Neuronal stem cell (in vitro differentiated cells): ENCODE measurements at regions not wholly inside any gene's neighbourhood (a gene's known extent, or its start where the extent isn't known, plus 50 kb on each side); places are given as distances from the start of the nearest gene placed in this dataset.

Experiments used
- DNase-seq: peaks from one replicate; pipeline ENCODE4 v3.0.0-alpha.2; 2013; ENCODE audit warnings: low spot score
- H2AFZ ChIP-seq: one replicate; pipeline ENCODE4 v1.6.1; 2013; ENCODE audit warnings: mild to moderate bottlenecking, low read length, inconsistent platforms
- H2AK5ac ChIP-seq: 2 replicates; pipeline ENCODE4 v1.6.1; 2013; ENCODE audit warnings: low read depth, mild to moderate bottlenecking, inconsistent platforms, low read length, moderate library complexity, mixed read lengths
- H2BK120ac ChIP-seq: 2 replicates; pipeline ENCODE4 v1.6.1; 2013; ENCODE audit warnings: low read depth, mild to moderate bottlenecking, inconsistent platforms, low read length, moderate library complexity, mixed read lengths
- H2BK12ac ChIP-seq: one replicate; pipeline ENCODE4 v1.6.1; 2013; ENCODE audit warnings: low read length, inconsistent platforms
- H2BK15ac ChIP-seq: 2 replicates; pipeline ENCODE4 v1.6.1; 2013; ENCODE audit warnings: mild to moderate bottlenecking, low read length, inconsistent platforms, mixed read lengths
- H2BK5ac ChIP-seq: one replicate; pipeline ENCODE4 v1.6.1; 2013; ENCODE audit warnings: inconsistent platforms, mild to moderate bottlenecking, low read length, moderate library complexity
- H3K14ac ChIP-seq: one replicate; pipeline ENCODE4 v1.6.1; 2013; ENCODE audit warnings: low read length, inconsistent platforms
- H3K18ac ChIP-seq: 2 replicates; pipeline ENCODE4 v1.6.1; 2013; ENCODE audit warnings: low read length, inconsistent platforms
- H3K23ac ChIP-seq: 2 replicates; pipeline ENCODE4 v1.6.1; 2013; ENCODE audit warnings: low read depth, mild to moderate bottlenecking, mixed read lengths, low read length, inconsistent platforms; ENCODE audit not compliant: poor library complexity
- H3K27ac ChIP-seq: replicated peaks from 3 replicates; pipeline ENCODE4 v1.5.1; 2013; ENCODE audit warnings: low read length, inconsistent platforms
- H3K27me3 ChIP-seq, 3 experiments: 2 replicates each; pipeline ENCODE4 v1.6.1; 2013; ENCODE audit warnings: low read length in 3 of 3, mild to moderate bottlenecking in 2 of 3, inconsistent platforms in 1 of 3, low read depth in 1 of 3, mixed read lengths in 1 of 3, moderate library complexity in 1 of 3; ENCODE audit not compliant: control insufficient read depth in 3 of 3, insufficient read depth in 3 of 3
- H3K36me3 ChIP-seq, 2 donors: replicated peaks in 1 of 2; 2 replicates each; pipeline ENCODE4 v1.6.1; 2013; ENCODE audit warnings: low read length in 2 of 2; ENCODE audit not compliant: control insufficient read depth in 2 of 2, insufficient read depth in 2 of 2
- H3K4ac ChIP-seq: 2 replicates; pipeline ENCODE4 v1.6.1; 2013; ENCODE audit warnings: inconsistent platforms, mild to moderate bottlenecking, low read length, moderate library complexity
- H3K4me1 ChIP-seq, 2 donors: 1 replicate in 1 of 2; 2 replicates in 1 of 2; pipeline ENCODE4 v1.6.1; 2013; ENCODE audit warnings: low read length in 2 of 2, low read depth in 1 of 2; ENCODE audit not compliant: control insufficient read depth in 2 of 2, insufficient read depth in 1 of 2
- H3K4me2 ChIP-seq: one replicate; pipeline ENCODE4 v1.6.1; 2013; ENCODE audit warnings: mild to moderate bottlenecking, low read length, inconsistent platforms; ENCODE audit not compliant: insufficient read depth, poor library complexity, severe bottlenecking
- H3K4me3 ChIP-seq, 2 donors: 2 replicates each; pipeline ENCODE4 v1.5.1; 2013; ENCODE audit warnings: low read length in 2 of 2, mild to moderate bottlenecking in 2 of 2, inconsistent platforms in 1 of 2, moderate library complexity in 1 of 2
- H3K79me1 ChIP-seq: one replicate; pipeline ENCODE4 v1.6.1; 2013; ENCODE audit warnings: low read depth, mild to moderate bottlenecking, inconsistent platforms, low read length, moderate library complexity
- H3K9ac ChIP-seq: one replicate; pipeline ENCODE4 v1.6.1; 2013; ENCODE audit warnings: mild to moderate bottlenecking, low read depth, low read length, inconsistent platforms; ENCODE audit not compliant: poor library complexity
- H3K9me3 ChIP-seq, 2 donors: replicated peaks in 1 of 2; 2 replicates each; pipeline versions ENCODE3 to v1.6.1; 2013; ENCODE audit warnings: low read length in 2 of 2, mild to moderate bottlenecking in 2 of 2, inconsistent platforms in 1 of 2, low read depth in 1 of 2, mixed read lengths in 1 of 2, moderate library complexity in 1 of 2; ENCODE audit not compliant: control insufficient read depth in 2 of 2, insufficient read depth in 1 of 2
- H4K8ac ChIP-seq: one replicate; pipeline ENCODE4 v1.6.1; 2013; ENCODE audit warnings: low read depth, mild to moderate bottlenecking, inconsistent platforms, low read length, moderate library complexity
- H4K91ac ChIP-seq: one replicate; pipeline ENCODE4 v1.6.1; 2013; ENCODE audit warnings: low read length, low read depth, mild to moderate bottlenecking, inconsistent platforms; ENCODE audit not compliant: poor library complexity
- WGBS, 2 donors: extraction: QIAGEN DNeasy Blood & Tissue Kit; methylation state at CpG; one replicate each; pipeline ENCODE4 v1.1.7; 2013; ENCODE audit warnings: missing lambda C conversion rate in 2 of 2, mixed read lengths in 1 of 2; ENCODE audit not compliant: insufficient read length in 2 of 2, insufficient replicate concordance in 1 of 2; ENCODE audit errors: extremely low coverage in 2 of 2; 5-methylcytosine and 5-hydroxymethylcytosine counted together

GRCh38 chr19:30171795-30172612, 200.2 kb upstream of the ZNF536 start:
- Histone ChIP-seq H3K23ac (no peak overlapping the region), H2BK120ac (no peak overlapping the region), H3K4me3 (no peak overlapping the region), H3K4me1 (peaks cover 0 to 3% of the 10 kb centered on the region in 2 donors), H2BK5ac (no peak overlapping the region), H4K91ac (no peak overlapping the region), H2AK5ac (no peak overlapping the region), H3K27me3 (no peaks in the 10 kb centered on the region), H3K79me1 (no peaks in the 10 kb centered on the region), H2BK15ac (no peak overlapping the region), H3K9me3 (peaks cover 0 to 8% of the 10 kb centered on the region in 2 donors), H3K18ac (peak overlapping the region; percentile 15), H3K4ac (no peak overlapping the region), H4K8ac (peak overlapping the region; percentile 89), H3K4me2 (no peak overlapping the region), H3K9ac (no peak overlapping the region), H3K14ac (no peak overlapping the region), H3K36me3 (no peaks in the 10 kb centered on the region), H2AFZ (no peak overlapping the region), H3K27ac (no peak overlapping the region), H2BK12ac (no peak overlapping the region)
- WGBS, 2 donors = no CpG with 5 or more reads among the region's 10 CpGs
- no peak for DNase-seq

DNA sequence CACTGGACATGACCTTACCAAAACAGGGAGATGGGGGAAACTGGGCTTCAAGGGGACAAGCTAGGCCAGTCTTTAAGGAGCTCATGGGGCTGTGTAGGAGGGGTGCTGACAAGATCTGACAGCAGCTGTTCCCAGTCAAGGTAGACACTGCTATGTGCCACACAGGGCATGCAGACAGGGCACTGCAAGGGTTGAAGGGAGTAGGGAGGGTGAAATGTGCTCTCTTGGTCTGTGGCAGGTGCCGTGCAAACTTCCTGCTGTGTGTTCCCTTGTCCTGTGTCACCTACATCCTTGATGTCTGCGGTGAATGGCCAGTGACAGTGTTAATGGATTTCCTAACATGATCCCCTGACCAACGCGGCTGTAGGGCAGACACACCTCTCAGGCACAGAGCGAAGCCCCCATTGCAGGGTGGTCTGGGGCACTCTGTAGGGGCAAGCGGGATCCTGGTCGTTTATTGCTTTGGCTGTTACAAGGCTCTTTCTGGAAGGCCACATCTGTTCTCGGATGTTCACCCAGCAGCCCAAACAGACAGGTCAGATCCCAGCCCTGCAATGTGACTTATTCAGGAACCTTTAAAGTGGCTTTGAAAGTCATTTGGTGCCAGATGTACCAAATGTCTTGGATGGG, 199.5 kb upstream of the ZNF536 start:
- H3K9me3 ChIP-seq = peaks cover 0 to 8% of the 10 kb centered on the region in 2 donors
- H3K4me3 ChIP-seq = no peak overlapping the region
- H3K4ac ChIP-seq = no peak overlapping the region
- no peak overlapping the region for H3K27ac ChIP-seq
- no peak overlapping the region for H2BK5ac ChIP-seq
- H2AFZ ChIP-seq = no peak overlapping the region
- H3K79me1 ChIP-seq = no peaks in the 10 kb centered on the region
- H3K4me2 ChIP-seq = no peak overlapping the region
- H3K14ac ChIP-seq = peak overlapping the region; percentile 59
- no peak overlapping the region for H2BK120ac ChIP-seq
- H4K8ac ChIP-seq = peak overlapping the region; percentile 89
- H3K4me1 ChIP-seq = peaks cover 0 to 3% of the 10 kb centered on the region in 2 donors
- H4K91ac ChIP-seq = no peak overlapping the region
- no peaks in the 10 kb centered on the region for H3K27me3 ChIP-seq
- H3K36me3 ChIP-seq = no peaks in the 10 kb centered on the region
- no CpG with 5 or more reads among the region's 8 CpGs for WGBS, 2 donors
- H2BK15ac ChIP-seq = no peak overlapping the region
- H3K18ac ChIP-seq = peak overlapping the region; percentile 33
- H2AK5ac ChIP-seq = no peak overlapping the region
- H2BK12ac ChIP-seq = no peak overlapping the region
- DNase-seq = no peak
- no peak overlapping the region for H3K9ac ChIP-seq
- no peak overlapping the region for H3K23ac ChIP-seq

DNA sequence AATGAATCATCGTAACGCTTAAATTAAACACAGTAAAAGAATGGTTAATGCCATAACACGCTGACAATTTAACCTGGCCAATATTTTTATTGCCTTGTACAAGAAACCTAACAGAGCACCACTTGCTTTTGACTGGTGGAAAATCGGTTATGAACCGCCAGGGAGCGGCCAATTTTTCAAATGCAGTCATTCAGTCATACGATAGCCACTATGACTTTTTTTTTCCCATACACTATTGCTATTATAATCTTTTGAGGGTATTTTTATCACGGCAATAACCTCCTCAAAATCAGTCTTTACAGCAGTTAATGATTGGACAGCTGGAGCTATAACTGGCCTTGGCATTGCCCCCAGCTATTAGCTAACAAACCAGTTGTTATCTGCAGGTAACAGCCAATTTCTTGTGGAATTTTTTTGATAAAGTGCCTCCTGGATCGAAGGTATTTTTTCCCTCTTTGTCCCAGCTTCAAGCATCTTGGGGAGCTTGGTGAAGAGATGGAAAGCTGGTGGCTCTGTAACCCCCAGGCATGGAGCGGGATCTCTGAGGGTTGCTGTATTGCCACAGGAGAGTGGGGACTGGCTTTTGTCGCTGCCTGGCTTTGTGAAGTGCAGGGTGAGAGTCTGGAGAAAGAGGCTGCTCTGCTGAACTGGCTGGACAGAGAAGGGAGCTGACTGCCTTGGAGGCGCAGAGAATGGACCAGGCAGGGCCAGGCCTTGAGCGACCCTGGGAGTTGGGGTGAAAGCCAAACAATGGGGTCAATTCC, 198.4 kb upstream of the ZNF536 start:
- Histone ChIP-seq H3K9ac (no peak overlapping the region), H3K4me2 (no peak overlapping the region), H2AK5ac (no peak overlapping the region), H3K4me1 (peaks cover 0 to 3% of the 10 kb centered on the region in 2 donors), H3K14ac (no peak overlapping the region), H3K18ac (no peak overlapping the region), H2BK15ac (no peak overlapping the region), H2BK120ac (no peak overlapping the region), H3K23ac (no peak overlapping the region), H2AFZ (no peak overlapping the region), H3K36me3 (no peaks in the 10 kb centered on the region), H4K8ac (no peak overlapping the region), H3K27ac (no peak overlapping the region), H3K79me1 (no peaks in the 10 kb centered on the region), H2BK5ac (no peak overlapping the region), H3K27me3 (no peaks in the 10 kb centered on the region), H2BK12ac (no peak overlapping the region), H3K4me3 (no peak overlapping the region), H3K4ac (no peak overlapping the region), H4K91ac (no peak overlapping the region), H3K9me3 (peaks cover 0 to 8% of the 10 kb centered on the region in 2 donors)
- DNase-seq = no peak
- no CpG with 5 or more reads among the region's 13 CpGs for WGBS, 2 donors

DNA sequence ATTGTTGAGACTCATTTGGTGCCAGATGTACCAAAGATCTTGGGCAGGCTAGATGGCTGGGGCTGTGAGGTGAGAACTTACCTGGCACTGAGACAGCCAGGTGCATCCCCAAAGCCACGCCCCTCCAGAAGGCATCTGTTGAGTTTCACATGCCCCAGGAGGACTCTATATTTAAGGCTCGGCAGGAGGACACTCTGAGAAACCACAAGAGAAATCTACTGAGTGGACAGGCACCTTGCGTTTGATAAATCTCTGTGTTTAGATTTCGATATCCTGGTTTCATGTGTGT, 197.9 kb upstream of the ZNF536 start:
- Histone ChIP-seq H3K9ac (no peak overlapping the region), H2BK120ac (no peak overlapping the region), H2BK15ac (no peak overlapping the region), H3K14ac (no peak overlapping the region), H3K4ac (no peak overlapping the region), H3K4me3 (no peak overlapping the region), H4K91ac (no peak overlapping the region), H3K4me2 (no peak overlapping the region), H3K36me3 (no peaks in the 10 kb centered on the region), H3K27me3 (no peaks in the 10 kb centered on the region), H3K4me1 (peaks cover 0 to 3% of the 10 kb centered on the region in 2 donors), H2BK12ac (no peak overlapping the region), H2AK5ac (no peak overlapping the region), H2AFZ (no peak overlapping the region), H4K8ac (no peak overlapping the region), H2BK5ac (no peak overlapping the region), H3K23ac (no peak overlapping the region), H3K79me1 (no peaks in the 10 kb centered on the region), H3K27ac (no peak overlapping the region), H3K18ac (no peak overlapping the region), H3K9me3 (peaks cover 0 to 8% of the 10 kb centered on the region in 2 donors)
- WGBS, 2 donors = no CpG with 5 or more reads among the region's 4 CpGs
- DNase-seq = no peak
